Pons (tissue), 1 donor: ENCODE measurements at regions not wholly inside any gene's neighbourhood (a gene's known extent, or its start where the extent isn't known, plus 50 kb on each side); places are given as distances from the start of the nearest gene placed in this dataset.

Source experiments
- DNase-seq: peaks from one replicate; pipeline ENCODE4 v3.0.0-alpha.2; 2016; ENCODE audit warnings: low spot score

DNA sequence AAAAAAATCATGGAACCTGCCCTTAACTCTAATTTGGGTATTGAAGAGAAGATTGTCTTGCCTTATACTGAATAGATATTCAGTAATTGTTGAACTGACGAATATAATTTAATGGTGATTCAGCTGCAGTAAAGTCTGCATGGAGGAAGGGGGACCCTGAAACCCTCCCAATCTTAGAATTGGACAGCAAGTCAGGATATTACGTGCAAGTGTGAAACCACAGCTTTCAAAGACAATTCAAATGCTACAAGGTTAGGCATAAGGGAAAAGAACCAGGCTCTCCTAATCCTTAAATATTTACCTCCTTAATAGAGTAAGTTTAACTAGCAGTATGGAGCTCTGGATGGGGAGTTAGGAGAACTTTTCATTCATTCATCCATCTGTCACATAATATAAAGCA lies 226.9 kb upstream of the TNP1 start:
- DNase-seq, result no peak

GRCh38 chr2:217086038-217086522 lies 226.2 kb upstream of the TNP1 start:
- DNase-seq, result no peak

DNA sequence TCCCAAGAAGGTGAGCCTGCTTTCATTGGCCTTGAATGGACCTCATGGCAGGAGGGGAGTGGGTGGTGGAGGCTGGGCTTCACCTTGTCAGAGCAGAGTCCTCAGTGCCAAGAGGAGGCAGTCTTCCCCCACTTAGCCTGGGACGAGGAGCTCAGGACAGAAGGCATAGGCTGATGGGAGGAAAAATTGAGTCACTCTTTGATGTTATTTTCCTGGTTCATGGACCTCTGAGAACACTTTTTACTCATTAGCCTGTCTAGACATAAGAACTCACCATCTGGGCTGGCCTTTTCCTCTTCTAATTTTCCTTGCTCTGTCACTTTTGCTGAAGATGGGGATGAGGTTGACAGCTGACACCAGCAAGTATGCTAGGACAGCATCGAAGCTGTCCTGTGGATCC lies 225.7 kb upstream of the TNP1 start:
- DNase-seq, result no peak

- no peak for DNase-seq
Observed at GRCh38 chr2:217081799-217082198, 221.9 kb upstream of the TNP1 start.

- DNase-seq, result no peak
Observed at GRCh38 chr2:217079165-217079564, 219.3 kb upstream of the TNP1 start.

GRCh38 chr2:217077831-217078407 lies 218.1 kb upstream of the TNP1 start:
- no peak for DNase-seq

DNA sequence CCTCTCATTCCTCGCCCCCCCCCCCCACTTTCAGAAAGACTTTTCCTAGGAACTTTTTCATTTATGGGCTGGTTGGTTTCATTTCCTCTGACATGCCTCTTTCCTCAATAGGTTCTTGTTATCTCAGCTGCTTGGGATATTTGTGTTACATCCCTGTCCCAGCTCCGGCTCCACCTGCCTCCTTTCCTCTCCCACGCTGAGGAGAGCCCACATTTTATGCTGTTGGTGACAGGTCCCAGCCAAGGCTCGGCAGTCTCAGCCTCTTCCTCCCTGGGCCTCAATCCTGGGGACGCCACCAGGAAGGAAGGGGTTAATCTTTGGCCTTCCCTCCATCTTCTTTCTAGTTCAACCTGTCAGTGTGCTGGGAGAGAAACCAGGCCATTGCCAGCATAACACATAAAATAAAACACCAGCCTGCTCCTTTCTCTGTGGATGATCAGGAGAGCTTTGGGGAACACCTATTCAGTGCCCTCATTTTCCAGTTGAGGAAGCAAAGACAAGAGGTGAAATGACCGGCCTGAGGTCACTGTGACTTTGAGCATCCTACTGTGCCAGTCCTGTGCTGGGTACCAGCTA lies 216.9 kb upstream of the TNP1 start:
- no peak for DNase-seq

DNA sequence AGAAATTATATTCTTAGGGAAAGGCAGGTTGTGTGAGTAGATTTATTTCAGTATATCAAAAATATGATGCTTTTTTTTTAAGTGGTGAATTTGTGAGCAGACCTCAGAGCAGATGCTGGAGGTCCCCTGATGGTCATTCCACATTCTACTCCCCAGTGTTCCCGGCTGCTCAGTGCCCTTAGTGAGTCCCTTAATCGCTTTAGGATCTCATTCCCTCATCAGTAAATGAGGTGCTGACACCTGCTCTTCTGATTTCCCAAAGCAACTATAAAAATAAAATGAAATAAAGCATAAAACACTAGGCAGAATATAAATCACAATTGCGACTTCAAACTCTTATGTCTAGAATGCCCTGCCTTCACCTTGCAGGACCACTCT lies 216.2 kb upstream of the TNP1 start:
- no peak for DNase-seq

DNA sequence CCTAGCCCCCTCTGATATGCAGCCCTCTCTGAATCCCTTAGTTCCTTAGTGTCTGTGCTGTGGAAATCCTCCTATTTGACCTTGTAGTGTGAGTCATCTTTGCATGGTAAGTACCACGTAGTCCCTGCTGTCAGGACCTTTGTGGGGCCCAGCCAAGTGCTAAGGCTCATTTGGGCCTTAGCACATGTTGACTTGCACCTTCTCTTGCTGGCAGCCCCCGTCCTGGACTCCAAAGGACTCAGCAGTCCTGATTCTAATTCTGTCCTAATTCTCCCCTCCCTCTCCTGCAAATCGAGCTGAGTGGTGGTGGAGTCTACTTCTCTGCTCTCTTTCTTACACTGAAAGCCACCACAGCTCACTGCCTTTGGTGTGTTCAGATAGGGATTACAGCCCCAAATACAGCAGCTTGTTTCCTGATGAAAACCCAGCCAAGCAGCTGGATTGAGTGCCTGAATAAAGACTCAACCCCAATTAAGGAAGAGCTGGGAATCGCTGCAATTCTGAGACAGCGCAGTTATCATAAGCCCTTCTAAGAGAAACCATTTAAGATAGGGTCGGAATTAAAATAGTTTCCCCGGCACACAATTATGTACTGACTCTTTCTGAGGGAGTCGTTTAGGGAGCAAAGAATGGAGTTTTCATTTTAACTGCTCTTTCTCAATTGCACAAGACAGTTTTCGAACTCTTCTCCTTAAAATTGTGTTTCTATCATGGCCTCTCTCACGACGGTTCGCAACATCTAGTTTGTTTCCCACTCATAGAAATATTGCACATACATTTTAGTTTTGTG lies 215.6 kb upstream of the TNP1 start:
- DNase-seq, result no peak

DNA sequence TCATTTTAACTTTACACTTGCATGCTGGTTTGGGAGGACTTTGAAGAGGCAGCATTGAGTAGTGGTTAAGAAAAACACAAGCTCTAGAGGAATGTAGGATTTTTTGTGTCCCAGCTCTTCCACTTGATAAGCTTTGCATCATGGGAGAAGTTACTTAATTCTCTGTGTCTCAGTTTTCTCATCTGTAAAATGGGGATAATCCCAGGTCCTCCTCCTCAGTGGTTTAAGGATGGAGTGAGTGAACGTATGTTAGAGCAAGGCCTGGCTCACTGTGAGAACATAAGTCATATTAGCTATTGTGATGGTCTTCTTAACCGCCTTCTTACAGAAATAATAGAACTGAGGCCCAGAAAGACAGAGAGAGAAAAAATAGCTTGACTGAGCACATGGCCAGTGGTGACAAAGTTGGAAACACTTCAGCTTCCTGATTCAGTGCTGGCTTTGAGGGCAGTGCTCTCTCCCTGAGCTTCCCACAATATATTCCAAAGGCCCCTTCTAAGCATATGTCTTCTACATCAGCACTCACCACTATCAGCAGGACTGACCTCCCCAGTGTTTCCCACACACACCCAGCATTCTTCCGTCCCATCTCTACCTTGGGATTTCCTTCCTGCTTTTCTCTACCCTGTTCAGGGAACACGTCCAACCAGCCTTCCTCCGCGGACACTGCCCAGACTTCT lies 214.9 kb upstream of the TNP1 start:
- no peak for DNase-seq

DNA sequence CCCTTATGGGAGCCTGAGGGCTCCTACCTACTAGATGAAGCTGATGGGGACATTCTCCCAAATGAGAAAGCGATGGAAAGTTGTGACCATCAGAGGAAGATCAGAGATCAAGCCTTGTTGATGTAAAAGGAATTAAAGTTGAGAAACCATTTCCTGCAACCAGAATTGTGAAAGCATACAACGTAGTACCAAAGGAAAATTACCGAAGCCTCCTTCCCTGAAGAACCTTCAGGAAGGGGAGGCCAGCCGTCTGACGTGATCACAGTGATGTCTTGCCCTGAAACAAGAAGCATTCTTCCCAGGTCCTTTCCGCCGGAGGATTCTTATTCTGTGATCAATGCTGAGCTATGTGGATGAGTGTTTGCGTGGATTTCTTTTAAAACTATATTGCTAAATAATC lies 211.6 kb upstream of the TNP1 start:
- DNase-seq, result no peak

DNA sequence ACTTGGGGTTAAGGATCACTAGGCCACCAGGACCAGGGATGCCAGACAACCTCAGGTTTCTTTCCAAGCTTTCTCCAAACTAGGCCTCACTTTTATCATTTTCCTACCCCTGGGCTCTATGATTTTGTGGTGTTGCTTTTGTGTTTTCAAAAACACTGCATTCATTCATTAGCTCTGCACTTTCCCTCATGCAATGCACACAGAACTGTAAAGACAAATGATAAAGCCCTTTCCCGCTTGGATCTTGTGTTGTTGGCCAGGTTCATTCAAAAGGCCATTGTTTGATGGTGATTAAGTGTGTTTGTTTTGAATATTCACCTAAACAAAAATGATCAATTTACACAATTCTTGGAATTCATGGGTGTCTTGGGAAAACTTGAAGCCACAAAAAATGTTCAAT lies 210.7 kb upstream of the TNP1 start:
- no peak for DNase-seq

DNA sequence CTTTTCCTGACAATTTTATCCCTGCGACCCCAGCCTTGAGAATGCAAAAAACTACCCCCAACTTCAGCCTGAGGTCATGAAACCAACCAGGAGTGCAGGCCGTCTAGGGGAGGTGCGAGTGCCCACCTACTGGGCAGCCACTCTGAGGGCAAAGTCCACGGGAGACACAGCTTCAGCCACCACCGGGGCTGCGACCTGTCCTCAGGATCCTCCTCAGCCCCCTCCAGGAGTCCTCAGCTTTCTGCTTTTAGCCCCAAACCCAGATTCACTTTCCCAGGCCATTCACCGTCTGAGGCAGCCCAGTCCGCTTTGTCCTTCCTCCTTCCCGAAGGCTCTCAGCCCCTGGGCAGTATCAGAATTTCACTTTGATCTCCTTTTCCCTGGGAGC lies 210.2 kb upstream of the TNP1 start:
- no peak for DNase-seq

DNA sequence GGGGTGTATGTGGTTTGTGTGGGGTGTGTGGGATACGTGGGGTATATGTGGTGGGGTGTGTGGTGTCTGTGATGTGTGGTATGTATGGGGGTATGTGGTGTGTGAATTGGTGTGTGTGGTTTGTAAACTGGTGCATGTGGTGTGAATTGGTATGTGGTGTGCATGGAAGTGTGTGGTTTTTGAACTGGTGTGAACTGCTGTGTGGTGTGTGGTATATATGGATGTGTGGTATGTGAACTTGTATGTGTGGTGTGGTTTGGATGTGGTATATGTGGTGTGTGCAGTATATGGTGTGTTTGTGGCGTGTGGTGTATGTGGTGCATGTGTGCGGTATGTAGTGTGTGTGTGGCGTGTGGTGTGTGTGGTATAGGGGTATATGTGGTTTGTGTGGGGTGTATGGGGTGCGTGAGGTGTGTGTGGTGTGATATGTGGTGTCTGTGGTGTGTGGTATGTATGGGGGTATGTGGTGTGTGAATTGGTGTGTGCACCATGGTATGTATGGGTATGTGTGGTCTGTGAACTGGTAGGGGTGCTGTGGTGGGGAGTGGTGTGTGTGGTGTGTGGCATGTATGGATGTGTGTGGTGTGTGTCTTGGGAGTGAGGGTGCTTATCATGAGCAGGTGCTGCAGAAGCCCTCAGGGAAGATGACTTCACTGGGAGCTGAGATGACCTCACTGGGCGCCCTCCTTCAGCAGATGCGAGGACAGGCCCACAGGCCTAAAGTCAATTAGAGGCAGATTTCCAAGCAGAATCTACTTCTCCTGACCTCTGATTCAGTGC lies 209.6 kb upstream of the TNP1 start:
- DNase-seq, result no peak

- DNase-seq, result no peak
Observed at GRCh38 chr2:217068677-217069250, 208.9 kb upstream of the TNP1 start.

DNA sequence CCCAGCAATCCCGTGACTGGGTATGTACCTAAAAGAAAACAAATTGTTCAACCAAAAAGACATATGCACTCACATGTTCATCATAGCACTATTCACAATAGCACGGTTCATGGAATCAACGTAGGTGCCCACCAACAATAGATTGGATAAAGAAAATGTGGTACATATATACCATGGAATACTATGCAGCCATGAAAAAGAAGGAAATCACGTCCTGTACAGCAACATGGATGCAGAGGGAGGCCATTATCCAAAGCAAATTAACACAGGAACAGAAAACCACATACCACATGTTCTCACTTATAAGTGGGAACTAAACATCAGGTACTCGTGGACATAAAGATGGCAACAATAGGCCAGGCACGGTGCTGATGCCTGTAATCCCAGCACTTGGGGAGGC lies 207.9 kb upstream of the TNP1 start:
- no peak for DNase-seq

GRCh38 chr2:217066510-217067270 lies 206.8 kb upstream of the TNP1 start:
- DNase-seq, result no peak

GRCh38 chr2:217065695-217066405 lies 206.0 kb upstream of the TNP1 start:
- no peak for DNase-seq

GRCh38 chr2:217065012-217065290 lies 205.1 kb upstream of the TNP1 start:
- DNase-seq, result no peak

GRCh38 chr2:217064234-217065011 lies 204.6 kb upstream of the TNP1 start:
- no peak for DNase-seq
